IPS DF 4.7 (cell line): ENCODE measurements at regions not wholly inside any gene's neighbourhood (a gene's known extent, or its start where the extent isn't known, plus 50 kb on each side); places are given as distances from the start of the nearest gene placed in this dataset.
"Not testable (repeated sequence)": the region's sequence is repeated elsewhere in the genome, so short reads cannot be mapped to it uniquely, and the experiment has no call there.

Experiments used
- DNase-seq: peaks from one replicate; pipeline ENCODE4 v3.0.0-alpha.2; 2013; ENCODE audit warnings: low spot score; ENCODE audit errors: extremely low read depth

DNA sequence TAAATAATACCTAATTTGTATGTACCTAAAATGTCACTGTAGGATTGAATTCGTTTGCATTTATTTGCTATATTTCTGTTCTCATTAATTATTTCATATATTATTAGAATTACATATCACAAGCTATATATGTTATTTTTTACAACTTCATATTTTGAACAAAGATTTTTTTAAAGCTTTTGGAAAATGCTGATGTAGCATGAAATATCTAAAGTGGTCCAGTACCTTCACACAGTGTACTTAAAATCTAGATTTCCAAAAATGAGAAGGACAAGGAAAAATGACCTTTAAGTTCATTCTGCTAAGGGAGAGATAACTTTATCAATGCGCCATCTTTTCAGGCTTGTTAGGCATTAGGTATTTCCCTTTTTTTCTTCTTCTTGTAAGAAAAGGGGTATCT lies 71.8 kb downstream of the LARP7 start:
- no peak for DNase-seq

GRCh38 chr4:112714922-112715901 lies 78.3 kb downstream of the LARP7 start:
- DNase-seq, result no peak

- DNase-seq, result no peak
These were observed 80.9 kb downstream of the LARP7 start for GRCh38 chr4:112717856-112718255.

- DNase-seq, result no peak
These were observed 84.7 kb downstream of the LARP7 start for GRCh38 chr4:112721627-112722026.

GRCh38 chr4:112726041-112726440 lies 89.1 kb downstream of the LARP7 start:
- no peak for DNase-seq

DNA sequence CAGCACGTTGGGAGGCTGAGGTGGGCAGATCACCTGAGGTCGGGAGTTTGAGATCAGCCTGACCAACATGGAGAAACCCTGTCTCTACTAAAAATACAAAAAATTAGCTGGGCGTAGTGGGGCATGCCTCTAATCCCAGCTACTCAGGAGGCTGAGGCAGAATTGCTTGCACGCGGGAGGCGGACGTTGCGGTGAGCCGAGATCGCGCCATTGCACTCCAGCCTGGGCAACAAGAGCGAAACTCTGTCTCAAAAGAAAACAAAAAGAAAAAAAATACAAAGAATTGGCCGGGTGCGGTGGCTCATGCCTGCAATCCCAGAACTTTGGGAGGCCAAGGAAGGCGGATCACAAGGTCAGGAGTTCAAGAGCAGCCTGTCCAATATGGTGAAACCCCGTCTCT lies 90.8 kb downstream of the LARP7 start:
- DNase-seq, result not testable (repeated sequence)

- no peak for DNase-seq
These were observed 94.8 kb downstream of the LARP7 start for GRCh38 chr4:112731715-112732114.

- no peak for DNase-seq
These were observed 95.2 kb downstream of the LARP7 start for GRCh38 chr4:112732142-112732541.

- no peak for DNase-seq
These were observed 98.6 kb downstream of the LARP7 start for GRCh38 chr4:112735474-112735951.

DNA sequence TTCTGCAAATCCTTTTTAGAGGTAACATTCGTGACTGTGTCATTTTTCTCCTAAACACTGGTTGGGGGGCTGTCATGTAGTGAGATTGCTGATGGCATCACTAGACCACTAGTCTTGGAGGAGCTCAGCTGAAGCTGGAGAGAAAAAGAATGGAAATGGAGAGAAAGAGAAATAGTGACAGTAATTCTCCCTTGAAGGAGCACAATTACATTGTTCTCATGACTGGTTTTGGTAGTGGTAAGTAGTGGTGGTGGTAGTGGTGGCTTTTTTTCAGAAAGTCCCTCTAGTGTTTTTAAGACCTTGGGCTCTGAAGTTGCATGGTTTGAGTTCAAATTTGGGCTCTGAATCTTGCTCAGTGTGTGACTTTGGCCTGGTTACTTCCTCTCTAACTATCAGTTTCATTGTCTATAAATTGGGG lies 99.8 kb downstream of the LARP7 start:
- DNase-seq, result no peak

DNA sequence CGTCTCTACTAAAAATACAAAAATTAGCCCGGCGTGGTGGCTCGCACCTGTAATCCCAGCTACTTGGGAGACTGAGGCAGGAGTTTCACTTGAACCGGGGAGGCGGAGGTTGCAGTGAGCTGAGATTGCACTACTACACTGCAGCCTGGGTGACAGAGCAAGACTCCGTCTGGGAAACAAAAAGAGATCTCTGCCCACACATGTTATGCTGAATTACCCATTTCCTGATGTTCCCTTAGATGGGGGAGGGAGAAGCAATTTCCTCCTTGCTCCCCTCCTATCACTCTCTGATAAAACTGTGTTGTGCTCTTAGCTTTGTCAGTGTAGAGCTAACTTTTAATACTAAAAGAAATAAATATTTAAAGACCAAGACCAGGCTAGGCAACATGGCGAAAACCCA lies 102.5 kb downstream of the LARP7 start:
- DNase-seq, result no peak

DNA sequence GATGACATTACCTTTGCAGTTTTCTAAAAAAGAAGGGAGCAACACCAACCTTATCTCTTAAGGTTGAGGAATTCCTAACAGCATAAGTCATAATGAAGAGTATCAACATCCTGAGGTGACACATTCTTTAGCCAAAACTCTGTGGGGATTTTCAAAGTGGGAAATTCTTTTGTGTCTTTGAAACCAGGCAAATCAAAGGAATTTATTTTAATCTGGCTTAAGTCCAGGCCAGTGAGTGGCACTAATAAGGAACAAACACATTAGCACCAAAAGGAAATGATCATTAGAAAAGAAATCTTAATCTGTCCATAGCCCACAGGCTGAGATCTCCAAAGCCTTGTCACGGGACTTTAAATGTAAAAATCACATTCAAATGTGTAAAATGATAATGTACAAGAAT lies 110.1 kb downstream of the LARP7 start:
- DNase-seq, result no peak

DNA sequence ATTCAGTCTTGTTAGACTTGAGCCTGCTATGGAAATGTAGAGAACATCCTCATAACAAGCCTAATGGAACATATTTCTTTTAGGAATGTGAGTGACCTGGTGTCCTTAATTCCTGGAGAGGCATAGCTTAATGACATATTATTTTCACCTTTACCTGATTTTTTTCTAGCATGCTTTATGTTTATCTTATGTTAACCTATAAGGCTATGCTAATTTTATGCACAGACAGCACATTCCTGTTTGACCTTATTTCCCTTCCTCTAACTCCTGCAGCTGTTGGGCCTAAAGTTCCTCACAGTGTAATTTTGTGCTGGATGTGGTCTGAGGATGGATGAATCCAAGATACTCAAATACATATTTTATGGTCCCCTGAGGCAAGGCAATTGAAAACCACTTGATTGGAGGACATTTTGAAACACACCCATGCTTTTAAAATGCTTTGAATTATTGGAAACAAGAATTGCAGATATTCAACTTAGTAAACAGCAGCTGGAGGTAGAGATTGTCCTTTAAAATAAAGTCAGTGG lies 111.5 kb downstream of the LARP7 start:
- no peak for DNase-seq

GRCh38 chr4:112750749-112751148 lies 113.8 kb downstream of the LARP7 start:
- DNase-seq, result not testable (repeated sequence)

DNA sequence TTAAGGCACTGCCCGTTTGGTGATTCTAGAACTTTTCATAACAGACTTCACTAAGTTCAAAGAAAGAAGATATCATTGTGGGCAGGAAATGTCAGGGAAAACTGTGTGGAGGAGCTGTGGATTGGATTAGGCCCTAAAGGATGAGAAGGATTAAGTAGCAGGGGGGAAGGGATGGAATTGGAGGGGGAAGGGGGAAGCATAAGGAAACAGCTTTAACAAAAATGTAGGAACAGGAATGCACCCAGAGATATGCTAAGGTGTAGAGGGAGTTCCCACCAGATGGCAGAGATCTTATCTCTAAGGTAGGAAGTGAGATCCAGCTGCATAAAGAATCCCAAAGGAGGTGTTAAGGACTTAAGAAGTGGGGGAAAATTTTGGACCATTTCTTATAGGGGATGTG lies 114.5 kb downstream of the LARP7 start:
- peak; percentile 84 for DNase-seq

- DNase-seq, result no peak
These were observed 115.1 kb downstream of the LARP7 start for GRCh38 chr4:112752061-112752460.

DNA sequence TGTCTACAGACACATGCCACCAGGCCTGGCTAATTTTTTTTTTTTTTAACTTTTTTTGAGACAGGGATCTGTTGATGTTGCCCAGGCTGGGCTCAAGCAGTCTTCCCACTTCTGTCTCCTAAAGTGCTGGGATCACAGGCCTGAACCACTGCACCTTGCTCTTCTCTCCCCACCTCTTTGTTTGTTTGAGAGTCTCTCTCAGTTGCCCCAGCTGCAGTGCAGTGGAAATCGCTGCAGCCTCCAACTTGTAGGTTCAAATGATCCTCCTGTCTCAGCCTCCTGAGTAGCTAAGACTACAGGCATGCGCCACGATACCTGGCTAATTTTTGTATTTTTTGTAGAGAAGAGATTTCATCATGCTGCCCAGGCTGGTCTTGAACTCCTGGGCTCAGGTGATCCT lies 115.6 kb downstream of the LARP7 start:
- DNase-seq, result no peak

DNA sequence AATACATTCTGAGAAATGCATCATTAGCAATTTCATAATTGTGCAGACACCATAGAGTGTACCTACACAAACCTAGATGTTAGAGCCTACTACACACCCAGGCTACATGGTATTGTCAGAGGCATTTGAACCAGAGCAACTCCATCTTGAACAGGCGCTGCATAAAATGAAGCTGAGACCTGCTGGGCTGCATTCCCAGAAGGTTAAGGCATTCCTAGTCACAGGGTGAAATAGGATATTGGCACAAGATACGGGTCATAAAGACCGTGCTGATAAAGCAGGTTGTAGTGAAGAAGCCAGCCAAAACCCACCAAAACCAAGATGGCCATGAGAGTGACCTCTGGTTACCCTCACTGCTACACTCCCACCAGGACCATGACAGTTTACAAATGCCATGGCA lies 116.4 kb downstream of the LARP7 start:
- no peak for DNase-seq

GRCh38 chr4:112759313-112759712 lies 122.4 kb downstream of the LARP7 start:
- peak; percentile 91 for DNase-seq

DNA sequence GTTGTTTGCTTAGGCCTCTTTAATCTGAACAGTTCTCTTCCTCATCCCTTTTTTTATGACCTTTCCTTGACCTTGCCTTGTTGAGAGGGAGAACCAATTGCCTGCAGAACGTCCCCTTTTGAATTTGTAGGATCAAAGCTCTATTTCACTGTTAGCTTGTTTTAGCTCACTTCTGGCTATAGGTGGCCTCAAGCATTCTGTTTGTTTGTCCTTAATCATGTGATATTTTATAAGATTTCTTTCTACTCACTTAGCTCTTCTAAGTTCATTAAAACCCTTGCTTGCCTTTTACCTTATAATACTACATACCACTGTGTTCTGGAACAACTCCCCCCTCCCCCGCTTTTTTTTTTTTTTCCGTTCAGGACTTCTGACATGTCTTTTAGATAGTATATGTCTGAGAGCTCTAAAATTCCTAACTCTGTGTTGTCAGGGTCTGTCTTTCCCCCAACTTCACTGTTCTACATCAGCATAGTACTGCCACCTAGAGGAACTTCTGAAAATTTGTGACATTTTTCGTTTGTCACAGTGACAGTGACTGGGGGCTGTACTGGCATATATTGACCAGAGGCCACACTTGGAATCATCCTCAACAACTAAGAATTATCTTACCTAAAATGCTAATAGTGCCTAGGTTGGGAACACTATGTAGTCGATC lies 128.5 kb downstream of the LARP7 start:
- DNase-seq, result no peak

DNA sequence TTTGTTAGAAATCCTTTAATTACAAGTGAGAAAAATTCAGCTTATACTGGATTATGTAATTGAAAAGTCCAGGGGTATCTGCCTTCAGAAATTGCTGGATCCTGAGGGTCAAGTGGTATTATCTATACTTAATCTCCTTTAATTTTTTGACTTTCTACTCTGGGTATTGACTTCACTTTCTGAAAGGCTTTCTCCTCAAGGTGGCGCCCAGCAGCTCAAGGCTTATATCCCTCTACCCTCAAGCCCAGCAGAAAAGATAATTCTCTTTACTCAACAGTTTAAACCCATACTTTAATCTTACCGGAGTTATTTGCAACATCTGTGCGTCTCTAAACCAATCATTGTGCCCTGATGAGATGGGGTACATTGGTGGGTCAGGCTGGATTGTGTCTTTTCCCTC lies 129.5 kb downstream of the LARP7 start:
- DNase-seq, result no peak

- no peak for DNase-seq
These were observed 130.4 kb downstream of the LARP7 start for GRCh38 chr4:112767386-112767785.
